Astrocyte of the hippocampus (primary cell): ENCODE measurements at regions not wholly inside any gene's neighbourhood (a gene's known extent, or its start where the extent isn't known, plus 50 kb on each side); places are given as distances from the start of the nearest gene placed in this dataset.
A peak's percentile ranks its signal among the peaks of the same experiment; 100 is the strongest.

ENCODE experiments used
- DNase-seq: peaks from one replicate; pipeline ENCODE4 v3.0.0; 2011; ENCODE audit warnings: low read depth, low spot score

DNA sequence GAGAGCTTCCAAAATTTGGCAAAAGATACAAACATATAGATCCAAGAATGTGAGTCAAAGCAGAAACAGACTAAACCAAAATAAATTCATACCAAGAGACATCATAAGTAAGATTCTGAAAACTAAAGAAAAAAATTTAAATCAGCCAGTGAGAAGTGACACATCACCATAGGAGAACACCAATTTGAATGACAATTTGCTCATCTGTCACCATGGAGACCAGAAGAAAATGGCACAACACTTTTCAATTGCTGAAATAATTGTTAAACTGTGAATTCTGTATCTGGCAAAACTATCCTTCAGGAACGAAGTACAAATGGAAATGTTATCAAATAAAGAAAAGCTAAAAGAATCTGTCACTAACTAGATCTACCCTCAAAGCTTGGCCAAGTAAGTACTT, 864.3 kb downstream of the BRD1 start:
- no peak for DNase-seq

DNA sequence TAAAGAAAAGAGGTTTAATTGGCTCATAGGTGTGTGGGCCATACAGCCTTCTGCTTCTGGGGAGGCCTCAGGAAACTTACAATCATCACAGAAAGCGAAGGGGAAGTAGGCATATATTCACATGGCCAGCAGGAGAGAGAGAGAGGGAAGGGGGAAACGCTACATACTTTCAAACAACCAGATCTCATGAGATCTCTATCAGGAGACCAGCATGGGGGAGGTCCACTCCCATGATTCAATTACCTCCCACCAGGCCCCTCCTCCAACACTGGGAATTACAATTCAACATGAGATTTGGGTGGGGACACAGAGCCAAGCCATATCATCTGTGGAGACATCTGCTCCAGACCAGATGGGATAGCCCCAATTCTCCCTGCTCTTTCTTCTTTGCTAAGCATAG, 866.0 kb downstream of the BRD1 start:
- DNase-seq: no peak

DNA sequence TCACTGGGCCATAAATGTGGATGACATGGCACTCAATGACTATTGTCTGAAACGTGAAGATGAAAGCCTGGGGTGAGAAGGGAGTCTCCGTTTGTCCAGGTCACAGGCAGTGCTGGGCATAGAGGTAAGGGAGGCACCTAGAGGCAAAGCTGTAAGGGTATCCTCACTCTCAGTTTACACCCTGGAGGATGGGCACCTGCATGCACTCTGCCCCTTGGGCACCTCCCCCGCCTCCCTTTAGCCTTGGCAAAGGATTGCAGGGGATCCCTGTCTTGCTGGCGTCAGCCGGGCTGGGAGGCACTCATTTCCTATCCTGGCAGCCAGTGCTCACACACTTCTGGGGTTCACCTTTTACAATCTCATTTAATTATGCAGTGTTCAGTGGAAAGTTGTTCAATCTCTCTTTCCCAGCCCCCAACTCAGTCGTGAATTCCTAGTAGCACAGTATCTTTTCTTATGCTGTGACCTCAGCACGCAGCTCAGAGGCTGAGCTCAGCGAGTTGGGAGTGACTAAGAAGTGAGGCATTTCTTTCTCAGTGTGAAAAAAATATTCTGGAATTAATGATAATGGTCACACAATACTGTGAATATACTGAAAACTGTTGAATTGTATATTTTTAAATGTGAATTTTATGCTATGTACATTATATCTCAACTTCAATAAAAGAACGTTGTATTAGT, 866.6 kb downstream of the BRD1 start:
- peak; percentile 69 for DNase-seq

DNA sequence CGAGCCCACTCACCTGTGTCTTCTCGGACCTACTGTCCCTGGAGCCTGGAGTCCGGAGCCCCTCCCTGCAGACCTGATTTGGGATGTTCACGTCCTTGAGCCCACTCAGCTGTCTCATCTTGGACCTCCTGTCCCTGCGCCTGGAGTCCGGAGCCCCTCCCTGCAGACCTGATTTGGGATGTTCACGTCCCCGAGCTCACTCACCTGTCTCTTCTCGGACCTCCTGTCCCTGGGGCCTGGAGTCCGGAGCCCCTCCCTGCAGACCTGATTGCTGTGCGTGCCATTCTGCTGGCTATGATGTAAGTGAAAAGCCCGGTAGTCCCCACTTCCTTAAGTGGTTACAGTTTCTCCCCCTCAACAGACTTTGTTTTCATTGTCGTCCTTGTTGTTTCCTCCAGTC, 867.1 kb downstream of the BRD1 start:
- DNase-seq: no peak

DNA sequence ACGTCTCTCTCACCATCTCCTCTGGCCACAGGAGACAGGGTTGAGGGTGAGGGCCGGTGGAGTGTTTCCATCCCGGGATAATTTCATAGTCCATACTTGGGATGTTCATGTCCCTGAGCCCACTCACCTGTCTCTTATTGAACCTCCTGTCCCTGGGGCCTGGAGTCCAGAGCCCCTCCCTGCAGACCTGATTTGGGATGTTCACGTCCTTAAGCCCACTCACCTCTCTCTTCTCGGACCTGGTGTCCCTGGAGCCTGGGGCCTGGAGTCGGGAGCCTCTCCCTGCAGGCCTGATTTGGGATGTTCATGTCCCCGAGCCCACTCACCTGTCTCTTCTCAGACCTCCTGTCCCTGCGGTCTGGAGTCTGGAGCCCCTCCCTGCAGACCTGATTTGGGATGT, 868.2 kb downstream of the BRD1 start:
- DNase-seq: no peak

DNA sequence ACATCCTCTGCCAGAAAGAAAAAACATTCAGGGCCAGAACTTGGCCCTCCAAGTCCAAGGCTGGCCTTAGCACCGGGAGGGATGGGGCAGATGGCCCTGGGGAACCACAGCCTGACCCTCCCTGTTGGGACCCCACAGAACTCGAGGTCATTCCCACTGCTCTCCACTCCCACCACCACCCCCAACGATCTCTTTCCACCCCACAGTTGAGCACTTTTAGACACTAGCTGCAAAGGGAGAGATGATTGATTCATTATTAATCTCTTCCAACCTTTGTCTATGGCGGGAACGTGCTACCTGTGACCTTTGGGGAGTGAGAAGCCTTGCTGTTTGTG, 869.7 kb downstream of the BRD1 start:
- no peak for DNase-seq

DNA sequence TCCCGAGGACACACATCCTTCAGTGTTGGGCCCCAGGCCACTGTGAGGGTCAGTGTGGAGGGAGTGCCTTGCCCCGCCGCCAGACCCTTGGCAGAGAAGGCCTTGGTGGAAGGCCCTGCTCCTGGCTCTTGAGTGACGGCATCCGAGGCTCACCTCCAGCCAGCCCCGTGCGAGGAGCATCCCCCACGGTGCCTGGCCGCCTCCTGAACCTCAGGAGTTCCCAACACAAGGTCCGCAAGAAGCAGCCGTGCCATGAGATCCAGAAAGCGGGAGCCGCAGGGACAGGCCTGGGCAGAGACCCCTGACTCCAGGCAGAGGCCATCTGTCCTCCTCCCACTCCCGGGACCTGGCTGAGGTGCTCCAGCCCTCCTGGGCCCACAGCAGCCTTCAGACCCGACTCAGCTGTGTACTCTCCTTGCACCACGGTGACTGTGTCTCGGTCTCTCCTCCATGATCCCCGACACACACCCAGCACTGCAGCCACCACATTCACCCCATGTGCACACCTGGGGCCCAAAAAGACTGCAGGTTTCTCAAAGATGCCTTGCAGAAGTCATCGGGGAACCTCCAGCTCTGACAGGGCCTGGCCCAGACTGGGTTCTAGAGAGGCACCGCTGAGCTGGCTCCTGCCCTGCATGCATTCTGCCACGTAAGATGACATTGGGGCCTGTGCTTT, 870.2 kb downstream of the BRD1 start:
- DNase-seq: no peak

DNA sequence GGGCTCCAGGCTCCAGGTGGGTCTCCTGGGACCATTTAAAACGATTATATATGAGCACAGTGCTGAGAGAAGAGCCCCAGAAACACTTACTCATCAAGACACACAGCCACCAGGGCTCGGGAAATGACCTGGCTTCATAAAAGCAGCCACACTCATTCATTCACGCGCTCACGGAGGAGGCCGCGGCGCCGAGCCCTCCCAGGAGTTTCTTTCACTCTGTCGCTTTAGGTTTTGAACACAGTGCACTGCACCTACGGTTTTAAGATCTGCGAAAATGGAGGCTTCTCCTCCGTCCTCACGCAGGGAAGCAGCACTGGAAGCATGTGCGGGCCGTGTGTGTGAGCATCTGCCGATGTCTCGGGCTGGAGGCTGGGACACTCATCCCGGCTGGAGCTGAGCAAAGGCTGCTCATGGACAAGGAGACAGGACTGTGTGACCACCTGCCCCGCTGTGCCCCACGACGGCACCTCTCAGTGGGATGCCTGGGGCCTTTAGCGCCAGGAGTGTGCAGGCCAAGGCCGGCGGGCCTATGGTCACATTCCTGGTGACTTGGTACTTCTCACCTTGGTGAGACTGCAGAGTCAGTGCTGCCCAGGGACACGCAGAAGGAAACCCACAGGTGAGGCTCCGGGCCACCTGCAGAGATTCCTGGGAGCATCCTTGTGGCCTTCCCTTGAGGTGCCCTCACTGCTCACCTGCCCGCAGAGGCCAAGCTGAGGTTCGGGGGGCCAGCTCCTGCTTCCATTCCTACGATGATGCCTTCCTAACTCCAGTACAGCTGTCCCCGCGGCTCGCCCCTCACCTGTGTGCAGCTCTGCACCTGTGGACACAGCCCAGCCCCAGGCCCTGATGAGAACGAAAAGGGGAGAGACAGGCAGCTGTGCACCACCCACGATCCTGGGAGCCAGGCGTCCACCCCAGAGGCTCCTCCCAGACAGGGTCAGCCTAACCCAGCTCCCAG, 872.0 kb downstream of the BRD1 start:
- DNase-seq: no peak

DNA sequence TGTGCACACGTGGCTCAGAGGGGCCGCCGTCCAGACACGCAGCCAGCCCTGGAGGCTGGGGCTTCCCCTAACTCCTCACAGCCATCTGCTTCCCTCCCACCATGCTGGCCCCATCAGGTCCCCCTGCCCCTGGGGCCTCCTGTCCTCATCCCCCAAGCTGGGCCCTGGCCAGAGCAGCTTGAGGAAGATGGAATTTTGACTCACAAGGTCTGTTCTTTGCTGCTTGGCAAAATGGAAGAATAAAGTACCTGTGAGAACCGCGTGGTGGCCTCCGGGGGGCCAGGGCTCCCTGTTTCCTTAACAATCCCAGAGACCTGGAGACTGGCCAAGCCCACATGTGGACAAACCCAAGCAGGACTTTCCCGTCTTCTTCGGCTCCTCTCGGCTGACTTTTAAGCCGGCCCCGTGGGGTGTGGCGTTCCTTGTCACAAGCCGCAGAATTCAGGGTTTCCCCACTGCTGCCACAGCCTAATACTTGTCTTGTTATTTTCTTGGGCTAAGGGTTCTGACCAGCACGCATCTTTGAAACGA, 872.8 kb downstream of the BRD1 start:
- DNase-seq: no peak

DNA sequence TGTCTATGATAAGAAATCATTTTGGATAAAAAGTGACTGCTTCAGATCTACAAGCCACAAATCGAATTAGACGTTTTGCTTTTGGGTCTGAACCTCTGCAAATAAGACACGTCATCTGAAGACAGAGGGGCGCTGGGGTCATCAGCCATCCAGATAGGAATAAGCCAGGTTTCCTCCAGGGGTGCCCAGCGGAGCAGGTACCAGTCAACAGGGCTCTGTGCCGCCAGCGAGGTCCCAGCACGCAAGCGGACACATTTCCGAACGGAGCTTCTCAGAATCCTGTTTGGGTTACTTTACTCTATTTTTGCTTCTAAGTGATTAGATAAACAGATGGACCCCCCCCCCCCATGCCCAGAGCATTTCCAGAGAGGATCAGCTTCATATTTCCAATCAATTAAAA, 873.8 kb downstream of the BRD1 start:
- DNase-seq: no peak

DNA sequence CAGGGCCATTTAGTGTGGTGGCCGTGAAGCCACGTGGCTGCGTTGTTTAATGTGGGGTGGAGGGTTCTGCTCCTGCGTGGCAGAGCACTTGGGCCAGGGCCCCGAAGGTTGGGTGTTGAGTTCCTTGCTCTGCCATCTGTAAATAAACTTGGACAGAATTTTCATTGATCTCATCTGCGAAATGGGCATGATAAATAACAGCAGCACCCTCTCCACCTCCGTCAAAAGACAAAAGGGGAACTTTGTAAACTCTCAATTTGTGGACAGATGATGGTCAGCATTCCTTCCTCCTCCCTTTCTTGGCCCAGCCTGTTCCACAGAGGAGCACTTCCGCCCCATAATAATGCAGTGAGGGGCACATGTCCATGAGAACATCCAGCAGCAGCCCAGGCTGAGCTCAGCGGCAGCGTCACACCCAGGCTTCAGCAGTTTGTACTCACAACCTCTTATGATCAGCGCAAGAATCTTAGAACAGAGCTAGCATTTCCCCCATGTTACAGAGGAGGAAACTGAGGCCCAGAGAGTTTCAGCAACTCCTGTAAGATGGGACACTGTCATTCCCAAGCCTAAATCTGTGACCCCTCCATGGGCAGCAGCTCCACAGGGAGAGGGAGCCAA, 874.5 kb downstream of the BRD1 start:
- no peak for DNase-seq

DNA sequence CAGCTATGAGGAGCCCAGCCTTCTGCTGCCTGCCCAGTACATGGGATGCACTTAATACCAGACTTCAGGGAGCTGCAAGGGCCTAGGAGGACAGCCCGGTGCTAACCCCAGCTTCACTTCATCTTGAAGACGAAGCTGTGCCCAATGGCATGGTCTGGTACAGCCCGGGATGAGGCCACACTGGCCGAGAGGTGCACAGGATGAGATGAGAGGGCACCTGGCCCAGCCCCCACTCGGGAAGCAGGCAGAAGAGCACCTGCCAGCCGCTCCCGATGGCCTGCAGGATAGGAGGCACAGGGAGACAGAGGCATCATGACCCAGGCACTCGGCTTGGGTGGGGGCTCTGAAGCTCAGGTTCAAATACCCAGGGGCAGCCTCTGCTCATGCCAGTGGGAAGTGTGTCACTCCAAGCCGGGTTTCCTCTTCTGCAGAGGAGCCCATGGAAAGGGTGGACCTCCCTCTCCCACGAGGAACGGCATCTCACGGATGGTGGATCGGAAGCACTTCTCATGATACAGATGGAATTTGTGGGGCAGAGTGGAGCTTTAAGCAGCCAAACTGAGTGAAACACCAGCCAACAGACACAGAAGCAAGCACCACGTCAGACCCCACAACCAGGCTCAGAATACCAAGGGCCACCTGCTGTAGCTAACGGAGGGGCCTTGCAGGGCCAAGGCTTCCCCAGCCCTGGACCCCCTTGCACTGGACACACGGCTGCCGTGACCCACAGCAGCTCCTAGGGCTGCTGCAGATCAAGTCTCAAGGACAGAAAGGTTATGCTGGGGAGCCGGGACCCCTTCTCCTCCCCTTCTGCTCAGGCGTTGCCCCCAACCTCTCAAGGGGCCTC, 875.2 kb downstream of the BRD1 start:
- no peak for DNase-seq

DNA sequence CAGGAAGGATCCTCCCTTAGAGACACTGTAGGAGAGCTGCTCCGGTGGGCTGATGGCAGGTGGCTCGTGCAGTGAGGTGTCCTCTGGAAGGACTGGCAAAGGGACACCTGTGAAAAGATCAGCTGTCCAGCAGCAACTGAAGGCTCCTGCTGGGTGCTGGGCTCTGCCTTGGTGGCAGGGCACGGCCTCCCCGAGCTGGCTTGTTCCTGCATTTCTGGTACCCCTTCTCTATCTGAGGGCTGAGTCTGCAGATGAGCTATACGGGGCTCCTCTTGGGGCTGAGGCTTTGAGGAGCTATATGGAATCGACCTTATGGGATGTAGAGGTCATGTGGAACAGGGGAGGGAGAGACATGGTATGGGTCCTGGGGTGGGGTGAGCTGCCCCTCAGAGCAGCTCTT, 875.8 kb downstream of the BRD1 start:
- no peak for DNase-seq

DNA sequence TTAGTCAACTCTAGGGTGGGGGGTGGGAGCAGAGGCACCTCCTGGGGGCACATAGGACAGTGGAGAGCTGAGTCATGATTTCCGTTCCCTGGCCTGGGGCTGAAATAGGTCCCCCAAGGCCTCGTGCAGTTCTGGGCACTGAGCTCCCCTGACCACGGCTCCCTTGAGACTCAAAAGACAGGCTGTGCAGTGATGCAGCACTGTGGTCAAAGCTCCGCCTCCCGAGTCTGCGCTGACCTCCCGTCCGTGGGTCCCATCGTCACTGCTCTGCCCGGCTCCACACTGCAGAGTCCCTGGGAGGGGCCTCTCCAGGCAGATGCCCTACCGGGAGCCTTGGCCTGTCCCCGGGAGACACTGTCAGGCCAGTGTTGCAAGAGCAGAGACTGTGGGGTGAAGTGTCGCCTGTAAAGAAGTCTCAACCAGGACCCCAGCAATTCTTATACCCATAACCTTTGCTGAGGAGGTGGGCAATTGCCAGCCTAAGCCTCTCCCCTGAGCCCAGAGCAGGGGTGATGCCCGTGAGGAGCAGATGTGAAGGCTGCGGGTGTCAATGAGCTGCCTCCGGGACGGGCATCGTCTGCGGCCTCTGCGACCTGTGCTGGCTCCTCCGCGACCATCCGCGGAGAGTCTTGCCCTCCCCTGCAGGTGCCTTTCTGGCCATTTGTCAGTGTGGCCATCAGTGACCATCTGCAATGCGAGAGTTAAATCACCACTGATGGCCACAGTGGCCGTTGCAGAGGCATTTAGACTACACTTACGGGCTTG, 877.3 kb downstream of the BRD1 start:
- DNase-seq: no peak

DNA sequence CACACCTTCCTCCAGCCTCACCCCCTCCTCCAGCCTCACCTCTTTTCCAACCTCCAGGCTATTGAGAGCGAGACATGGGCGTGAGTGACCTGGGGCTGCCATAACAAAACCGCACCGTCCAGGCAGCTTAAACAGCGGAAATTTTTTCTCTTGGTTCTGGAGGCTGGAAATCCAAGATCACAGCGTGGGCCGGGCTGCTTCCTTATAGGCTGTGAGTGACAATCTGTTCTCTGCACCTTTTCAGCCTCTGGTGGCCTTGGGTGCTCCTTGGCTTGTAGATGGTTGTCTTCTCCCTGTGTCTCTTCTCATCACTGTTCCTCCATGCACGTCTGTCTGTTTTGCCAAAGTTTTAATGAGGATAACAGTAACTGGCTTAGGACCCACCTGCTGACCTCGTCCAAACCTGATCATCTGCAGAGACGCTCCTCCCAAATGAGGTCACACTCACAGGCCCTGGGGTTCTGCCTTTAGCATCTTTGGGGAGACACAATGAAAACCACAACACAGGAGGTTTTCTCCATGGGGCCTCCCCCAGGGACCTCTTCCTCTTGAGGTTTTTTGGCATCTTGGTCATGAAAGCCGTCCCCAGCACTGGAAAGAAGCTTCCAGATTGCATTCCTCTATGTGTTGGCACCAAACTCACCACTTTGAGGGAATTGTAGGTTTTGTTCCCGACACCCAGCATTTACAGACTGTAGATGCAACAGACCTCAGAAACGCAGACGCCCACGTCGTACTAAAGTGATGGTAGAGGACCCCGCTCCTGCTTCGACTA, 878.1 kb downstream of the BRD1 start:
- DNase-seq: no peak

DNA sequence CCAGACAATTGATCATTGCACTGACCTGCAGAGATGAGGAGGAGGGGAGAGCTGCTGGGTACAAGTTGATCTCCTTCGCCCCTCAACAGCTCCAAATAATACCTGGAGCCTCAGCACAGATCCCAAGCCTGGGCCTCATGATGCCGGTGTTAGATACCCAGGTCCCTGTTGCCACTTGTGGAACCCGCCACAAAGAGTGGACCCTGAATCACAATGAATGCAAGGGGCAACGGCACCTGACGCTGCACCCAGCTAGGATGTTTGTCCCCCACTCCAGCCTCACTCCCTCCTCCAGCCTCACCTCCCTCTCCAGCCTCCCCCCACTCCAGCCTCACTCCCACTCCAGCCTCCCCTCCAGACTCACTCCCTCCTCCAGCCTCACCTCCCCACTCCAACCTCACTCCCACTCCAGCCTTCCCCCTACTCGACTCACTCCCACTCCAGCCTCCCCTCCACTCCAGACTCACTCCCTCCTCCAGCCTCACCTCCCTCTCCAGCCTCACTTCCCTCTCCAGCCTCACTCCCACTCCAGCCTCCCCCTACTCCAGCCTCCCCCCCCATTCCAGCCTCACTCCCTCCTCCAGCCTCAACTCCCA, 879.0 kb downstream of the BRD1 start:
- no peak for DNase-seq

DNA sequence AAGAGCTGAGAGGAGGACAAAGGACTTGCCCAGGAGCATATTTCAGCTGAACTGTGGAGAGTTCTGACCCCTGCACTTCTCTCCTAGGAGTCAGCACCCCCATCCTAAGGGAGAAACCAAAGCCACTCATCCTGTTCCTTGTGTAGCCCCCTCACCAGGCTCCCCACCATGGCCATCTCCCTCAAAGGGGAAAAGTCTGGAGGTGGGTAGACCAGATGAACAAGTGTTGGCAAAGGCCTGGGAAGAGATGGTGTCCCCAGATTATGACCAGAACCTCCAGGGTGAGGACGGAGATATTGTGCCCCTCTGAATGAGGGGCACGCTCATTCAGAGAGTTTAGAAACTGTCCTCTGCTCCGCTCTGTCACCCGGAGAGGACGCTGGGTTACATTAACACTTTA, 880.0 kb downstream of the BRD1 start:
- DNase-seq: no peak

DNA sequence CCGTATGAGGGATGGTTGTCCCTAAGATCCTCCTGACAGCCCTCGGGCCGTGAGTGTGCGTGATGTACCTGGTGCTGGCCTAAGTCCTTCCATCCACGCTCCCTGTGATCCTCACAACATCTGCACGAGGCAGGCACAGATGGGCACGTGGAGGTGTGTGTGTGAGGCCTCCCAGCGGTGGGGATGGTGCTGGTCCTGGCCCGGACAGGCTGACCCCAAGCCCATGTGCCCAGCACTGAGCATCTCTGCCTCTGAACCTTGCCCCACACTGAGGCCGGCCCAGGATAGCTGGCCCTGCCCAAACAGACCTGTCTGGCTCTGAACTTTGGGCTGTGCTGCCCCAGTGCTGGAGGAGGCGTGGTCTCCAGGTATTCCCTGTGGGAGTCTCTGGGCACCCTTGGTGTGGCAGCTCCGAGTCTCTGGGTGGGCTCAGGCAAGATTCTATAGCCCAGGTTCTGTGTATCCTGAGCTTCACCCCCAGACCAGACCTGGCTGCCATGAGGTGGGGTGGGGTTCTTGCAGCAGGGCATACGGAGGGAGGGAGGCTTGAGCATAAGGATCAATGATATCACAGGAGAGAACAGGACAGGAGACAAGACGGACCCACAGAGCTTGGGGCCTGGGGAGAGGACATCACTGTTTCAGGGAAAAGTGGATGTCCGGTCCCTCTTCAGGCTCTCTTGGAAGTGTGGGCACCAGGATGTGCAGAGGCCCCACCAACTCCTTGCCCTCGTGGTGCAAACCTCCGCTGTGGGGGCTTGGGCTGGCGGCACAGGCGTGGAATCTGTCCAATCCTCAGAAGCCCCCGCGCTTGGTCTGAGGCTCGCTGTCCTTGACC, 881.8 kb downstream of the BRD1 start:
- DNase-seq: no peak
